Dermis microvascular lymphatic vessel endothelial cell (primary cell): ENCODE measurements at regions not wholly inside any gene's neighbourhood (a gene's known extent, or its start where the extent isn't known, plus 50 kb on each side); places are given as distances from the start of the nearest gene placed in this dataset.

Source experiments
- DNase-seq, 2 donors: peaks; one replicate each; pipeline versions ENCODE4 v3.0.0 to v3.0.0-alpha.2; 2010; ENCODE audit warnings: low read depth in 2 of 2

GRCh38 chr10:31754803-31755624 lies 173.6 kb downstream of the ARHGAP12 start:
- peak; percentile 26 to 35 for DNase-seq

- no peak for DNase-seq
Measured at GRCh38 chr10:31753681-31754080, 174.9 kb downstream of the ARHGAP12 start.

- DNase-seq: no peak
Measured at GRCh38 chr10:31752170-31752569, 176.5 kb downstream of the ARHGAP12 start.

GRCh38 chr10:31751738-31752080 lies 176.9 kb downstream of the ARHGAP12 start:
- DNase-seq: no peak

- no peak for DNase-seq
Measured at GRCh38 chr10:31751051-31751737, 177.4 kb downstream of the ARHGAP12 start.

- peak in 1 of 2 donors; percentile 72 for DNase-seq
Measured at GRCh38 chr10:31749981-31750840, 178.4 kb downstream of the ARHGAP12 start.

GRCh38 chr10:31749301-31749700 lies 179.3 kb downstream of the ARHGAP12 start:
- no peak for DNase-seq

GRCh38 chr10:31745612-31746376 lies 182.8 kb downstream of the ARHGAP12 start:
- DNase-seq: peak; percentile 46 to 95

GRCh38 chr10:31744025-31744424 lies 184.6 kb downstream of the ARHGAP12 start:
- DNase-seq: no peak

- DNase-seq: no peak
Measured at GRCh38 chr10:31742255-31742654, 186.4 kb downstream of the ARHGAP12 start.

- no peak for DNase-seq
Measured at GRCh38 chr10:31741473-31741872, 187.2 kb downstream of the ARHGAP12 start.

- no peak for DNase-seq
Measured at GRCh38 chr10:31739711-31740110, 188.9 kb downstream of the ARHGAP12 start.

GRCh38 chr10:31739146-31739545 lies 189.5 kb downstream of the ARHGAP12 start:
- DNase-seq: no peak

- no peak for DNase-seq
Measured at GRCh38 chr10:31731711-31732110, 196.9 kb downstream of the ARHGAP12 start.

GRCh38 chr10:31730776-31731175 lies 197.9 kb downstream of the ARHGAP12 start:
- DNase-seq: no peak

- no peak for DNase-seq
Measured at GRCh38 chr10:31728698-31729224, 199.9 kb downstream of the ARHGAP12 start.

GRCh38 chr10:31725436-31725835 lies 203.2 kb downstream of the ARHGAP12 start:
- DNase-seq: no peak

- no peak for DNase-seq
Measured at GRCh38 chr10:31724296-31724695, 204.3 kb downstream of the ARHGAP12 start.

- no peak for DNase-seq
Measured at GRCh38 chr10:31723106-31723750, 205.4 kb downstream of the ARHGAP12 start.

- no peak for DNase-seq
Measured at GRCh38 chr10:31721096-31721495, 207.5 kb downstream of the ARHGAP12 start.

GRCh38 chr10:31720546-31720945 lies 208.1 kb downstream of the ARHGAP12 start:
- no peak for DNase-seq
